ENCODE measurements at regions not wholly inside any gene's neighbourhood (a gene's known extent, or its start where the extent isn't known, plus 50 kb on each side); places are given as distances from the start of the nearest gene placed in this dataset.

GRCh38 chr5:167539747-167540146 lies 751.7 kb upstream of the WWC1 start:
- TF ChIP-seq, protein P1, sequence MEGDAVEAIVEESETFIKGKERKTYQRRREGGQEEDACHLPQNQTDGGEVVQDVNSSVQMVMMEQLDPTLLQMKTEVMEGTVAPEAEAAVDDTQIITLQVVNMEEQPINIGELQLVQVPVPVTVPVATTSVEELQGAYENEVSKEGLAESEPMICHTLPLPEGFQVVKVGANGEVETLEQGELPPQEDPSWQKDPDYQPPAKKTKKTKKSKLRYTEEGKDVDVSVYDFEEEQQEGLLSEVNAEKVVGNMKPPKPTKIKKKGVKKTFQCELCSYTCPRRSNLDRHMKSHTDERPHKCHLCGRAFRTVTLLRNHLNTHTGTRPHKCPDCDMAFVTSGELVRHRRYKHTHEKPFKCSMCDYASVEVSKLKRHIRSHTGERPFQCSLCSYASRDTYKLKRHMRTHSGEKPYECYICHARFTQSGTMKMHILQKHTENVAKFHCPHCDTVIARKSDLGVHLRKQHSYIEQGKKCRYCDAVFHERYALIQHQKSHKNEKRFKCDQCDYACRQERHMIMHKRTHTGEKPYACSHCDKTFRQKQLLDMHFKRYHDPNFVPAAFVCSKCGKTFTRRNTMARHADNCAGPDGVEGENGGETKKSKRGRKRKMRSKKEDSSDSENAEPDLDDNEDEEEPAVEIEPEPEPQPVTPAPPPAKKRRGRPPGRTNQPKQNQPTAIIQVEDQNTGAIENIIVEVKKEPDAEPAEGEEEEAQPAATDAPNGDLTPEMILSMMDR (IDR thresholded peaks at IDR 0.05; ENCODE audit: control extremely low read depth, extremely low read depth, low read depth, missing control alignments): no peak
- POLR2A ChIA-PET: no interaction called here
- CTCF ChIA-PET: interaction anchor here (1.5 kb wide), 1 partner anchor 12 kb away, joined by 3 read pairs; no protein-coding TSS in a partner anchor
- DNase-seq (ENCODE audit: extremely low spot score): no peak

DNA sequence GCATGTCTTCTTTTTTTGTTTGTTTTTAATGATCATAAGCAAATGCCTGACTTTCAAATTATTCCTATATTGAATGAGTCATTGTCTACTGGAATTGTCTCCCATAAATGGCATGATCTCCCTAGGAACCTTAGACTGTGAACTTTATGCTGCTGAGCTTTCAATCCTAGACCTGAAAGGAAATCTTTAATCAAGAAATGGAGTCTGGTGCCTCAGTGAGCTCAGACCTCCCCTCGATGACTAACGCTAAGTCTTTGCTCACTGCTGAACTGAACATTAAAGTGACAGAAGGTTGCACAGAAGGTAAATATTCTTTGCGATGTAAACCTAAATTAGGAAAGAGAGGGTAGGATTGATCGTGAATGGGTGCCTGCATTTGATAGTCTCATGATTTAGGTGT lies 745.2 kb upstream of the WWC1 start:
- ChIA-PET CTCF (no interaction called here), POLR2A (no interaction called here)
- TF ChIP-seq, protein P1 (IDR thresholded peaks at IDR 0.05; ENCODE audit: control extremely low read depth, extremely low read depth, low read depth, missing control alignments): no peak
- no peak for DNase-seq (ENCODE audit: extremely low spot score)

GRCh38 chr5:167552356-167552755 lies 739.1 kb upstream of the WWC1 start:
- DNase-seq (ENCODE audit: extremely low spot score): no peak
- ChIA-PET CTCF (interaction anchor here (0.8 to 1.7 kb wide), 3 partner anchors 12 to 16 kb away, joined by 3 to 5 read pairs (median 3); no protein-coding TSS in a partner anchor), POLR2A (no interaction called here)
- TF ChIP-seq, protein P1 (IDR thresholded peaks at IDR 0.05; ENCODE audit: control extremely low read depth, extremely low read depth, low read depth, missing control alignments): no peak

DNA sequence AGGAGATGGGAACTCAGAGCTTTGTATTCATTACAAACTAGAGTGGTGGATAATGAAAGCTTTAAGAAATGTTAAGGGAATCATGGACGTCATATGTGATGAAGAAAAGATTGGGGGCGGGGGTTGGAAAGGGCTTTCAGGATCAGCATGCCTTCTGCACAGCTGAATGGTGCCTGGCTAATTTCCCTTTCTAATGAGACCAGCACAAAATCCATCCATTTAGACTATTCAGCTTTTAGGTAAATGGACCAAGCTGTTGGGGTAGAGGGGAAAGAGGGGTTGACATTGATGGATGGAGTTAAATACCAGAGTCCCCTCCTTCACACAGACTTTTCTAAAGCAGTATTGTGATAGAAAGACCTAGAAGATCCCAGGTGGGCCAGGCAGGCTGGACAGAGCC lies 737.9 kb upstream of the WWC1 start:
- ChIA-PET POLR2A (no interaction called here), CTCF (interaction anchor here (1.7 kb wide), 1 partner anchor 17 kb away, joined by 5 read pairs; no protein-coding TSS in a partner anchor)
- TF ChIP-seq, protein P1 (IDR thresholded peaks at IDR 0.05; ENCODE audit: control extremely low read depth, extremely low read depth, low read depth, missing control alignments): no peak
- DNase-seq (ENCODE audit: extremely low spot score): no peak

GRCh38 chr5:167554564-167555290 lies 736.7 kb upstream of the WWC1 start:
- ChIA-PET CTCF (interaction anchor here (1.1 to 1.6 kb wide), 2 partner anchors 13 to 14 kb away, joined by 3 read pairs; no protein-coding TSS in a partner anchor), POLR2A (no interaction called here)
- no peak for DNase-seq (ENCODE audit: extremely low spot score)
- TF ChIP-seq, protein P1 (IDR thresholded peaks at IDR 0.05; ENCODE audit: control extremely low read depth, extremely low read depth, low read depth, missing control alignments): no peak

DNA sequence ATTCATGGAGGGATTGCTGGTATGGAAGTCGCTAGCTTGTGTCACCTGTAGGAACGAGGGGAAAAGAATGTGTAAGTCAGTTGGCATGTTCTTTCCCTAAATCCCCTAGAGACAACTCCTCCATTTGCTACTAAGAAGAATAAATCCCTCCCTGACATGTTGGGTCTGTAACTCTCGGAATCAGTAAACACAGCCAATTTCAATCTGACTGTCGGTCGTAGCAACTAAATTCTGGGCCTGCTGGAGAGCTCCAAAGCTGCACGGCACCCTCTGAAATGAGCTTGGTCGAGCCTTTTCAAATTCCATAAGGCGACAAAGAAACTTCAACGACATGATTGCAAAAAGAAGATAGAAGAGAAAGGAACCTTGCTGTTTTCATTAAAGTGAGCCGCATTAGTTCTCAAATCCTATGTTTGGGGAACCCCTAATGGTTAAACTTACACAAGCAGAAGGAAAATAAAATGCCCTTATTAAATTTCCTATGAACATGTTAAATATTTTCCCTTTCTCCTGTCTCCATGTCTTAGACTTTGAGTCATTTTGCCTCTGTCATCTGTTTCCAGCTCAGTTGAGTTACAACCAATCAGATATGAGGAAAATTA lies 735.8 kb upstream of the WWC1 start:
- POLR2A ChIA-PET: no interaction called here
- CTCF ChIA-PET: interaction anchor here (1.1 to 1.6 kb wide), 2 partner anchors 13 to 15 kb away, joined by 3 read pairs; no protein-coding TSS in a partner anchor
- TF ChIP-seq, protein P1 (IDR thresholded peaks at IDR 0.05; ENCODE audit: control extremely low read depth, extremely low read depth, low read depth, missing control alignments): no peak
- no peak for DNase-seq (ENCODE audit: extremely low spot score)

All from GM10248 (cell line).